Glutamatergic neuron (in vitro differentiated cells): ENCODE measurements at regions not wholly inside any gene's neighbourhood (a gene's known extent, or its start where the extent isn't known, plus 50 kb on each side); places are given as distances from the start of the nearest gene placed in this dataset.

Source experiments
- DNase-seq: peaks from one replicate; pipeline ENCODE4 v3.0.0; 2022
- H3K27ac Mint-ChIP-seq: one replicate; pipeline ENCODE4 v1.8.0; 2020; ENCODE audit warnings: mild to moderate bottlenecking, mixed read lengths, inconsistent platforms; ENCODE audit not compliant: unreplicated experiment
- H3K27me3 Mint-ChIP-seq: one replicate; pipeline ENCODE4 v1.8.0; 2020; ENCODE audit warnings: mild to moderate bottlenecking, moderate library complexity, mixed read lengths, inconsistent platforms; ENCODE audit not compliant: unreplicated experiment
- H3K36me3 Mint-ChIP-seq: one replicate; pipeline ENCODE4 v1.8.0; 2020; ENCODE audit warnings: mild to moderate bottlenecking, mixed read lengths, inconsistent platforms; ENCODE audit not compliant: unreplicated experiment
- H3K4me1 Mint-ChIP-seq: one replicate; pipeline ENCODE4 v1.8.0; 2020; ENCODE audit warnings: mild to moderate bottlenecking, low read depth, mixed read lengths, inconsistent platforms; ENCODE audit not compliant: unreplicated experiment
- H3K4me3 Mint-ChIP-seq: one replicate; pipeline ENCODE4 v1.8.0; 2020; ENCODE audit warnings: mild to moderate bottlenecking, mixed read lengths, inconsistent platforms; ENCODE audit not compliant: unreplicated experiment
- H3K9me3 Mint-ChIP-seq: one replicate; pipeline ENCODE4 v1.8.0; 2020; ENCODE audit warnings: mild to moderate bottlenecking, moderate library complexity, mixed read lengths, inconsistent platforms; ENCODE audit not compliant: unreplicated experiment
- TF ChIP-seq, protein P1 (sequence below): fragments of 200-600 bp; sonication (generic); IDR thresholded peaks from one replicate; pipeline ENCODE4 v1.5.0; 2021; ENCODE audit not compliant: partially characterized antibody, unreplicated experiment

DNA sequence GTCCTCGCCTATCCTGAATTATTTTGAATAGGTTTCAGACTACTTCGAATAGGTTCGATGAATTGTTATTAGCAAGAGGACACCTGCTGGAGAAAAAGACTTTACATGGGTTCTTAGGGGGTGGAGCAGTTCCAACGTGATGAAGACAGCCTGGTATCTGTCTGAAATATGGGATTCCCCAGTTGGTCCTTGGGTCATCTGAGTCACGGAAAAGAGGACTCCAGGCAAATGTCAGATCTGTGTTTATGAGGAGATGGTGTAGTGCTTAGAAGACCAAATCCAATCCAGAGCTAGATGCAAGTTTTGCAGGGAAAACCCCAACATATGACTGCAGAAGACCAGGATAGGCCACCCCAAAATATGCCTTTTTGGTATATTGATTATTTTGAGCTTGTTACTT lies 98.9 kb upstream of the IGSF10 start:
- no peak for DNase-seq
- H3K27me3 Mint-ChIP-seq = no peaks in the 10 kb centered on the region
- H3K36me3 Mint-ChIP-seq = no peaks in the 10 kb centered on the region
- no peak overlapping the region for H3K27ac Mint-ChIP-seq
- TF ChIP-seq, protein P1, sequence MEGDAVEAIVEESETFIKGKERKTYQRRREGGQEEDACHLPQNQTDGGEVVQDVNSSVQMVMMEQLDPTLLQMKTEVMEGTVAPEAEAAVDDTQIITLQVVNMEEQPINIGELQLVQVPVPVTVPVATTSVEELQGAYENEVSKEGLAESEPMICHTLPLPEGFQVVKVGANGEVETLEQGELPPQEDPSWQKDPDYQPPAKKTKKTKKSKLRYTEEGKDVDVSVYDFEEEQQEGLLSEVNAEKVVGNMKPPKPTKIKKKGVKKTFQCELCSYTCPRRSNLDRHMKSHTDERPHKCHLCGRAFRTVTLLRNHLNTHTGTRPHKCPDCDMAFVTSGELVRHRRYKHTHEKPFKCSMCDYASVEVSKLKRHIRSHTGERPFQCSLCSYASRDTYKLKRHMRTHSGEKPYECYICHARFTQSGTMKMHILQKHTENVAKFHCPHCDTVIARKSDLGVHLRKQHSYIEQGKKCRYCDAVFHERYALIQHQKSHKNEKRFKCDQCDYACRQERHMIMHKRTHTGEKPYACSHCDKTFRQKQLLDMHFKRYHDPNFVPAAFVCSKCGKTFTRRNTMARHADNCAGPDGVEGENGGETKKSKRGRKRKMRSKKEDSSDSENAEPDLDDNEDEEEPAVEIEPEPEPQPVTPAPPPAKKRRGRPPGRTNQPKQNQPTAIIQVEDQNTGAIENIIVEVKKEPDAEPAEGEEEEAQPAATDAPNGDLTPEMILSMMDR = no peak
- no peaks in the 10 kb centered on the region for H3K4me1 Mint-ChIP-seq
- no peak overlapping the region for H3K4me3 Mint-ChIP-seq
- H3K9me3 Mint-ChIP-seq = peaks cover 2% of the 10 kb centered on the region

DNA sequence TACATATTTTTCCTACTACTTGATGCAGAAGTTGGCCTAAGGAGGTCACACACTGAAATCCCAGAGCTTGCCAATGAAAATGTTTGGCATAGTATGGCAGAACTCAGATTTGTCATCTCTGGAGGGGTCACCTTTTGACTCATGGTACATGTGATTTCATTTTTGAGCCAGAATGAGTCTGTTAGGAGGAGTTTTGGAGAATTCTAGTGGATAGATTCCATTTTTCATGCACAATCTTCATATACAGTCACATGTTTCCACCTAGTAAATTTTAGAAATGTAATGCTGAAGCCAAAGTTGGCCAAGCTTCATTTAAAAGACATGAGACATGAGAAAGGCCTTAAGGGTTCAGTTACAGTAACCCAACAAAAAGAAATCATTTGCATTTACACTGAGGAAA lies 97.8 kb upstream of the IGSF10 start:
- TF ChIP-seq, protein P1 = no peak
- Mint-ChIP-seq H3K27me3 (no peaks in the 10 kb centered on the region), H3K4me3 (no peak overlapping the region), H3K9me3 (peaks cover 2% of the 10 kb centered on the region), H3K27ac (no peak overlapping the region), H3K36me3 (no peaks in the 10 kb centered on the region), H3K4me1 (no peaks in the 10 kb centered on the region)
- no peak for DNase-seq

DNA sequence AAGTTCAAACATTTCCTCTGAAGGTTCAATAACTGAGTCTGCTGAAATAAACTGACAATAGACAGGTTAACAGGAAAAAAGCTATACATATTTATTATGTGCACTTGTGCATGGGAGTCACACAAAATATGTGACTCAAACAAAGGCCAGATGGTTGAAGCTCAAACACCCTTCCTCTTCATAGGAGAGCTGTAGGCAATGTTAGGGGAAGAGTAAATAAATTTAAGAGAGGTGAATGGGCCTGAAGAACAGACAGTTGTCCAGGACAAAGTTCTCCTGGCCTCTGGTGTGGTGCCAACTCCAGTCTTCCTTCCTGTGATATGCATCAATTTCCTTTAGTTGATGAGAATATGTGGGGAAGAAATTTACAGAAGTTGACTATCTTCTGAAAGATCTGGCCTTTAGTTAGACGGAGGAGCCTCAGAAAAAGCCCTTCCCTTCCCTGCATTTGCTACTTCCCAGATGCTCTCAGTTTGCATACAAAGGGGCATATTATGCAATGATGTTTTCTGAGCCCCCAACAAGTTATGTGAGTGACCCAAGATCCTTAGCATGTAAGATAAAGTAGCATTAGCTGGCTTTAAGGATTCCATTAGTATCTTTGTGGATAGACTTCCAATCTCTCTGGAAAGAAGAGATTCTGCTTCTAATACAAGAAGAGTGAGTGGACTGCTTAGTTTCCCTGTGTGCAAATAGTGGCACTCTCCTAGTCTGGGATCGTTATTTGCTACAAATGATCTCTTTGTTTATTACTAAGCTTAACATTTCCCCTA lies 96.4 kb upstream of the IGSF10 start:
- peaks cover 2% of the 10 kb centered on the region for H3K9me3 Mint-ChIP-seq
- H3K27me3 Mint-ChIP-seq = no peaks in the 10 kb centered on the region
- TF ChIP-seq, protein P1 = no peak
- H3K4me1 Mint-ChIP-seq = no peaks in the 10 kb centered on the region
- H3K27ac Mint-ChIP-seq = no peak overlapping the region
- H3K36me3 Mint-ChIP-seq = no peaks in the 10 kb centered on the region
- no peak for DNase-seq
- H3K4me3 Mint-ChIP-seq = no peak overlapping the region

DNA sequence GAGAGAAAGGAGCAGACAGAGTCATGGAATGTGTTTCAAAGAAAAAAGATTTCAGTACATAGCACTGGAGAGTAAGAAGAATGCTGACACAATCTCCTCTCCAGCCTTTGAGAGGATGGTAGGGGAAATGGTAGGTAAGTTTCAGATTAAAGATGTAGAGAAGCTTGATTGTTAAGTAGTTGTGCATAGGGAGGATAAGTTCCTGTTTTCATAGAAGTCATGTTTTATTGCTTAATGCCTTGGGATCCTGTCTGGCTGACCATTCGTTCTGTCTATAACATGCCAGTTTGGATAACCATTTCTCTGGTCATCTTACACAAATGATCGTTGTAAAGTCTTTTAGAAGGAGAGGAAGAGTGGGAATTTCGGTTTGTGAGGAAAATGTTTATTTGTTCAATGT lies 95.7 kb upstream of the IGSF10 start:
- H3K27ac Mint-ChIP-seq = no peak overlapping the region
- H3K9me3 Mint-ChIP-seq = peaks cover 2% of the 10 kb centered on the region
- H3K4me1 Mint-ChIP-seq = no peaks in the 10 kb centered on the region
- H3K27me3 Mint-ChIP-seq = no peaks in the 10 kb centered on the region
- DNase-seq = no peak
- TF ChIP-seq, protein P1 = no peak
- H3K4me3 Mint-ChIP-seq = no peak overlapping the region
- H3K36me3 Mint-ChIP-seq = no peaks in the 10 kb centered on the region

DNA sequence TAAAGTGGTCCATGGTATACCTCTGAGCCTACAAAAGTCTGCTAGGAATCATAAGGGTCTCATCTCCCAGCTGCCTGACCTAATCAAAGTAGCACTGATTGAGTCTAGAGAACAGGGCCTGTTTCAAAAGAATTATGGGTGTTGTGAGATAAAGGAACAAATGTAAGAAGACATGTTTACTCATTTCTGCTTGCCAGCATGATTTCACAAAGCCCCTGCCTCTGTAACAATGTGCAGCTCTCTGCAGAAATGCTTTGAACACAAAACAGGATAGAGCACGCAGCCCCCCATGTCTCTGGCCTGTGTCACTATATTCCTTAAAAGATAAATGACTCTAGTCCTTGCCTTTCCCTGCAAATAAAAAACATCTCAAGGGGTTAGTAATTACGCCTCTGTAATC lies 94.7 kb upstream of the IGSF10 start:
- H3K4me3 Mint-ChIP-seq = no peak overlapping the region
- H3K36me3 Mint-ChIP-seq = no peaks in the 10 kb centered on the region
- DNase-seq = no peak
- peaks cover 2% of the 10 kb centered on the region for H3K9me3 Mint-ChIP-seq
- TF ChIP-seq, protein P1 = no peak
- no peaks in the 10 kb centered on the region for H3K4me1 Mint-ChIP-seq
- H3K27ac Mint-ChIP-seq = no peak overlapping the region
- no peaks in the 10 kb centered on the region for H3K27me3 Mint-ChIP-seq
